K562 (cell line): ENCODE measurements at regions not wholly inside any gene's neighbourhood (a gene's known extent, or its start where the extent isn't known, plus 50 kb on each side); places are given as distances from the start of the nearest gene placed in this dataset.

Experiments
- ATAC-seq: fragments of 200-7000 bp; cut with Tn5 transposase; 3 replicates; pipeline ENCODE4 v1.9.1; 2020; ENCODE audit warnings: moderate library complexity
- BruUV-seq: library from RNA; stranded (reverse); fragments of 400-500 nt; replicated peaks from 2 replicates; lab custom pipeline; 2021; lab: Mats Ljungman, UMichigan
- CTCF ChIA-PET: fragments of 300-600 bp; formaldehyde crosslinking; extraction: SDS; loops from one replicate; lab custom pipeline; 2021; ENCODE audit warnings: low intra/inter-chr PET ratio; lab: Yijun Ruan, JAX
- POLR2A ChIA-PET: fragments of 300-600, 350-650 bp; sonication (Branson Sonifier 250); formaldehyde crosslinking; extraction: SDS; loops from one replicate; lab custom pipeline; 2021; ENCODE audit warnings: antibody characterized with exemption, inconsistent platforms; lab: Yijun Ruan, JAX
- DNase-seq, 4 experiments: peaks; one replicate each; pipeline versions ENCODE4 v3.0.0 to v3.0.0-alpha.2; 2011 to 2018; ENCODE audit warnings: low spot score in 3 of 4, mixed read lengths in 3 of 4; ENCODE audit errors: extremely low read depth in 1 of 4
- FAIRE-seq: peaks from 2 replicates; lab custom pipeline; 2011; peaks lifted over from hg19 to GRCh38; lab: Jason Lieb, UNC
- H2AFZ ChIP-seq: 2 replicates; pipeline ENCODE4 v1.6.0; 2011; ENCODE audit warnings: low read depth, low read length, control low read depth, inconsistent platforms
- H3K27ac ChIP-seq: fragments of 200-600 bp; 3 replicates; pipeline ENCODE4 v1.8.0; 2011; ENCODE audit warnings: low read depth, mild to moderate bottlenecking, control low read depth, inconsistent platforms, low read length, moderate library complexity, mixed read lengths; ENCODE audit errors: extremely low read depth
- H3K27me3 ChIP-seq, 2 experiments: fragments of 300-600 bp in 1 of 2; 2 replicates in 1 of 2; 3 replicates in 1 of 2; pipeline versions ENCODE4 v1.6.0 to v1.8.0; 2011; ENCODE audit warnings: inconsistent platforms in 2 of 2, low read length in 2 of 2, mild to moderate bottlenecking in 1 of 2, mixed read lengths in 1 of 2, moderate library complexity in 1 of 2; ENCODE audit not compliant: control insufficient read depth in 2 of 2, insufficient read depth in 2 of 2
- H3K36me3 ChIP-seq: fragments of 300-600 bp; 3 replicates; pipeline ENCODE4 v1.8.0; 2011; ENCODE audit warnings: mild to moderate bottlenecking, low read length, inconsistent platforms; ENCODE audit not compliant: control insufficient read depth, insufficient read depth
- H3K4me1 ChIP-seq, 2 experiments: fragments of 200-600 bp in 1 of 2; replicated peaks in 1 of 2; 2 replicates in 1 of 2; 3 replicates in 1 of 2; pipeline versions ENCODE4 v1.5.1 to v1.8.0; 2011; ENCODE audit warnings: inconsistent platforms in 2 of 2, low read length in 2 of 2, mild to moderate bottlenecking in 1 of 2, mixed read lengths in 1 of 2, moderate library complexity in 1 of 2; ENCODE audit not compliant: control insufficient read depth in 2 of 2, insufficient read depth in 2 of 2
- H3K4me2 ChIP-seq: 2 replicates; pipeline ENCODE4 v1.6.1; 2011; ENCODE audit warnings: low read length, control low read depth, inconsistent platforms, mixed read lengths; ENCODE audit not compliant: insufficient read depth
- H3K4me3 ChIP-seq: fragments of 200-600 bp; sonication (generic), shearing (Covaris generic); 2 replicates; pipeline ENCODE4 v1.5.1; 2016; ENCODE audit warnings: control low read depth, inconsistent platforms
- H3K79me2 ChIP-seq: fragments of 200-600 bp; 3 replicates; pipeline ENCODE4 v1.8.0; 2011; ENCODE audit warnings: low read length, inconsistent platforms; ENCODE audit not compliant: control insufficient read depth, insufficient read depth
- H3K9ac ChIP-seq, 2 experiments: 2 replicates each; pipeline versions ENCODE4 v1.6.0 to v1.6.1; 2011; ENCODE audit warnings: low read depth in 2 of 2, low read length in 2 of 2, control low read depth in 1 of 2, inconsistent platforms in 1 of 2, mild to moderate bottlenecking in 1 of 2, mixed read lengths in 1 of 2; ENCODE audit not compliant: insufficient read depth in 1 of 2
- H3K9me1 ChIP-seq: one replicate; pipeline ENCODE4 v1.6.0; 2011; ENCODE audit warnings: inconsistent platforms, mild to moderate bottlenecking, low read length, moderate library complexity; ENCODE audit not compliant: control insufficient read depth, insufficient read depth
- H3K9me3 ChIP-seq: replicated peaks from 2 replicates; pipeline ENCODE4 v1.5.1; 2011; ENCODE audit warnings: low read depth, low read length, inconsistent platforms; ENCODE audit not compliant: control insufficient read depth, insufficient read depth
- H4K20me1 ChIP-seq: replicated peaks from 2 replicates; pipeline ENCODE4 v1.6.1; 2011; ENCODE audit warnings: low read length, inconsistent platforms, mixed read lengths; ENCODE audit not compliant: control insufficient read depth, insufficient read depth
- ARNT ChIP-seq, 2 experiments: fragments of 450-650 bp; IDR thresholded peaks; 2 replicates each; pipeline ENCODE4 v1.6.1; 2016; ENCODE audit warnings: mild to moderate bottlenecking in 1 of 2
- BHLHE40 ChIP-seq: IDR thresholded peaks from 2 replicates; pipeline ENCODE4 v1.6.1; 2011; ENCODE audit warnings: low read length, improper control_type of control experiment
- BRF2 ChIP-seq: IDR thresholded peaks from 3 replicates; pipeline ENCODE4 v1.6.1; 2011; ENCODE audit warnings: borderline replicate concordance, mild to moderate bottlenecking; ENCODE audit not compliant: insufficient read length, insufficient read depth
- DDX20 ChIP-seq: fragments of 450-650 bp; IDR thresholded peaks from 2 replicates; pipeline ENCODE4 v1.6.1; 2016; ENCODE audit warnings: missing genetic modification characterization, low read depth, mild to moderate bottlenecking, missing compliant biosample characterization, moderate library complexity
- FOSL1 ChIP-seq: fragments of 200-800 bp; sonication (Bioruptor generic); conservative IDR thresholded peaks from 2 replicates; pipeline ENCODE4 v1.6.1; 2016; ENCODE audit warnings: missing genetic modification characterization, missing compliant biosample characterization
- SRF ChIP-seq, 2 experiments: fragments of 250-450, 450-650 bp in 1 of 2; sonication (Bioruptor Pico) in 1 of 2; sonication (generic) in 1 of 2; formaldehyde crosslinking; IDR thresholded peaks; 2 replicates each; pipeline versions ENCODE4 v1.5.0 to v1.5.1; 2020 to 2022; ENCODE audit warnings: mild to moderate bottlenecking in 1 of 2, missing genetic modification reagents in 1 of 2
- XRCC5 ChIP-seq: fragments of 200-400 bp; formaldehyde crosslinking; IDR thresholded peaks from 2 replicates; pipeline ENCODE4 v1.6.1; 2017; ENCODE audit warnings: low read depth, mild to moderate bottlenecking, low read length
- ZFP36 ChIP-seq: fragments of 150-350 bp; IDR thresholded peaks from 2 replicates; pipeline ENCODE4 v1.6.1; 2018; ENCODE audit warnings: low read length, low read depth; ENCODE audit not compliant: partially characterized antibody
- ZNF124 ChIP-seq: sonication (generic); formaldehyde crosslinking; IDR thresholded peaks from 2 replicates; pipeline ENCODE4 v1.8.1; 2022; ENCODE audit warnings: missing genetic modification reagents
- ZNF217 ChIP-seq: sonication (generic); formaldehyde crosslinking; IDR thresholded peaks from 2 replicates; pipeline ENCODE4 v1.8.0; 2022; ENCODE audit warnings: mild to moderate bottlenecking, missing genetic modification reagents
- ZNF23 ChIP-seq: fragments of 250-450 bp; sonication (Bioruptor Pico); IDR thresholded peaks from 2 replicates; pipeline ENCODE4 v1.4.0; 2020; ENCODE audit warnings: mild to moderate bottlenecking
- ZNF408 ChIP-seq: fragments of 250-450 bp; sonication (Bioruptor Pico); IDR thresholded peaks from 2 replicates; pipeline ENCODE4 v1.4.0; 2020; ENCODE audit warnings: low read depth, mild to moderate bottlenecking, moderate library complexity
- in situ Hi-C: fragments of 300-500 bp; cut with MboI; formaldehyde crosslinking; loops from 4 replicates; pipeline ENCODE4 v1.15.0; 2018; ENCODE audit warnings: inconsistent platforms, mixed read lengths
- intact Hi-C: fragments of 100-400 bp; cut with micrococcal nuclease; formaldehyde crosslinking; loops from 2 replicates; pipeline ENCODE4 v1.14.2; 2022
- TF ChIP-seq, protein P1 (sequence below), 2 experiments: fragments of 450-650 bp; IDR thresholded peaks; 2 replicates each; pipeline ENCODE4 v1.6.1; 2016; ENCODE audit warnings: mild to moderate bottlenecking in 2 of 2, borderline replicate concordance in 1 of 2, low read depth in 1 of 2, moderate library complexity in 1 of 2

- H3K4me2 ChIP-seq, result no peak overlapping the region
- H3K9ac ChIP-seq, result no peak overlapping the region
- intact Hi-C loops, result no loop called here
- DNase-seq (no peak), ATAC-seq (no peak), FAIRE-seq (no peak)
- H3K4me1 ChIP-seq, result no peaks in the 10 kb centered on the region
- H4K20me1 ChIP-seq, result no peaks in the 10 kb centered on the region
- H3K79me2 ChIP-seq, result no peaks in the 10 kb centered on the region
- H3K36me3 ChIP-seq, result no peaks in the 10 kb centered on the region
- H2AFZ ChIP-seq, result no peak overlapping the region
- BruUV-seq, result no TSS peak
- ChIA-PET POLR2A (no interaction called here), CTCF (no interaction called here)
- H3K27ac ChIP-seq, result no peak overlapping the region
- no peak overlapping the region for H3K4me3 ChIP-seq
- no peak for TF ChIP-seq ZNF23
- no peak for TF ChIP-seq ZFP36
- no peak for TF ChIP-seq ZNF124 (CRISPR knock-in tag)
- TF ChIP-seq BRF2, result no peak
- no peak for TF ChIP-seq ZNF408 (CRISPR knock-in tag)
- no peak for TF ChIP-seq BHLHE40
- no peak for TF ChIP-seq DDX20 (tag)
- TF ChIP-seq ZNF217 (CRISPR knock-in tag), result no peak
- TF ChIP-seq ARNT (IDR thresholded peaks at IDR 0.05), result no peak
- TF ChIP-seq FOSL1 (tag), result no peak
- TF ChIP-seq XRCC5, result no peak
- TF ChIP-seq SRF (CRISPR knock-in tag; IDR thresholded peaks at IDR 0.05), result no peak
- TF ChIP-seq, protein P1, sequence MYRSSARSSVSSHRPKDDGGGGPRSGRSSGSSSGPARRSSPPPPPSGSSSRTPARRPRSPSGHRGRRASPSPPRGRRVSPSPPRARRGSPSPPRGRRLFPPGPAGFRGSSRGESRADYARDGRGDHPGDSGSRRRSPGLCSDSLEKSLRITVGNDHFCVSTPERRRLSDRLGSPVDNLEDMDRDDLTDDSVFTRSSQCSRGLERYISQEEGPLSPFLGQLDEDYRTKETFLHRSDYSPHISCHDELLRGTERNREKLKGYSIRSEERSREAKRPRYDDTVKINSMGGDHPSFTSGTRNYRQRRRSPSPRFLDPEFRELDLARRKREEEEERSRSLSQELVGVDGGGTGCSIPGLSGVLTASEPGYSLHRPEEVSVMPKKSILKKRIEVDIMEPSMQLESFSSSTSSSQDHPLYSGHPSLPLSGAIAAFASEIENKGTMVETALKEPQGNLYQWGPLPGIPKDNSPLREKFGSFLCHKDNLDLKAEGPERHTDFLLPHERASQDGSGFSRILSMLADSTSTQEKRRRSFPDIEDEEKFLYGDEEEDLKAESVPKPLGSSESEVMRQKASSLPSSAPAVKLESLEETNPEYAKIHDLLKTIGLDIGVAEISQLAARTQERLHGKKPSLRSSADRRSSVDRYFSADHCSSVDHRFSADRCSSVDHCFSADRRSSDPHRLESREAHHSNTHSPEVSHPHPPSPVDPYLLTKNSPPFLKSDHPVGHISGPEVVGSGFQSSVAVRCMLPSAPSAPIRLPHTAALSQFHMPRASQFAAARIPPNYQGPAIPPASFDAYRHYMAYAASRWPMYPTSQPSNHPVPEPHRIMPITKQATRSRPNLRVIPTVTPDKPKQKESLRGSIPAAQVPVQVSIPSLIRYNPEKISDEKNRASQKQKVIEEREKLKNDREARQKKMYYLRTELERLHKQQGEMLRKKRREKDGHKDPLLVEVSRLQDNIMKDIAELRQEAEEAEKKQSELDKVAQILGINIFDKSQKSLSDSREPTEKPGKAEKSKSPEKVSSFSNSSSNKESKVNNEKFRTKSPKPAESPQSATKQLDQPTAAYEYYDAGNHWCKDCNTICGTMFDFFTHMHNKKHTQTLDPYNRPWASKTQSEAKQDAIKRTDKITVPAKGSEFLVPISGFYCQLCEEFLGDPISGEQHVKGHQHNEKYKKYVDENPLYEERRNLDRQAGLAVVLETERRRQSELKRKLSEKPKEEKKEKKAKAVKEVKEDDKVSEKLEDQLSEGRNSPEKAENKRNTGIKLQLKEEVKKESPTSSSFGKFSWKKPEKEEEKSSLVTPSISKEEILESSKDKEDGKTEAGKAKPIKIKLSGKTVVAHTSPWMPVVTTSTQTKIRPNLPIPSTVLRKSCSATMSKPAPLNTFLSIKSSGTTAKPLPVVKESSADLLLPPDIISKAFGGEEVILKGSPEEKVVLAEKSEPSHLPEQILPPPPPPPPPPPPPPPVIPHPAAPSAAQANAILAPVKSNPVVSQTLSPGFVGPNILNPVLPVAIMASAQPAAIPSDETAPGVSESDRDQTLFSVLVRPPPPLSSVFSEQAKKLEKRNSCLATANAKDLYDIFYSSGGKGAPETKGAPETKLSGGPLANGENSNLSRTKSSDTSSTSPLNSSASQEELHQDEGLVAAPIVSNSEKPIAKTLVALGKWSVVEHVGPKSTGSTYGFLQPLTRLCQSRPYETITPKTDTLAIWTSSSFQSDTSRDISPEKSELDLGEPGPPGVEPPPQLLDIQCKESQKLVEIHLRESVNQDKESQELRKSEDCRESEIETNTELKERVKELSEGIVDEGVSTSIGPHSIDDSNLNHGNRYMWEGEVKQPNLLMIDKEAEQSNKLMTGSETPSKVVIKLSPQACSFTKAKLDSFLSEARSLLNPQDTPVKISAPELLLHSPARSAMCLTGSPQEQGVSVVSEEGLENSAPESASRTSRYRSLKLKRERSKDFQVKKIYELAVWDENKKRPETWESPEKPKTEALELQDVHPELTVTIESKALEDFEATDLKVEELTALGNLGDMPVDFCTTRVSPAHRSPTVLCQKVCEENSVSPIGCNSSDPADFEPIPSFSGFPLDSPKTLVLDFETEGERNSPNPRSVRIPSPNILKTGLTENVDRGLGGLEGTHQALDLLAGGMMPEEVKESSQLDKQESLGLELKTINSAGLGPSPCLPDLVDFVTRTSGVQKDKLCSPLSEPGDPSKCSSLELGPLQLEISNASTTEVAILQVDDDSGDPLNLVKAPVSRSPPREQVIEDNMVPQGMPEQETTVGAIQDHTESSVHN (IDR thresholded peaks at IDR 0.05; ENCODE audit: borderline replicate concordance in 1 of 2, low read depth in 1 of 2), result no peak
- no peaks in the 10 kb centered on the region for H3K9me1 ChIP-seq
- H3K27me3 ChIP-seq, result no peaks in the 10 kb centered on the region
- no peaks in the 10 kb centered on the region for H3K9me3 ChIP-seq
- in situ Hi-C loops, result no loop called here
Observed at GRCh38 chr1:68675336-68675735, 178.5 kb upstream of the DEPDC1 start.
